GM12892 (cell line): ENCODE measurements at regions not wholly inside any gene's neighbourhood (a gene's known extent, or its start where the extent isn't known, plus 50 kb on each side); places are given as distances from the start of the nearest gene placed in this dataset.
"Not testable (repeated sequence)": the region's sequence is repeated elsewhere in the genome, so short reads cannot be mapped to it uniquely, and the experiment has no call there.

Experiments
- DNase-seq: peaks from one replicate; pipeline ENCODE4 v3.0.0; 2011; ENCODE audit not compliant: insufficient read length
- FAIRE-seq: peaks from 2 replicates; lab custom pipeline; 2011; peaks lifted over from hg19 to GRCh38; lab: Jason Lieb, UNC
- POLR2A ChIP-seq: IDR thresholded peaks from 2 replicates; pipeline ENCODE4 v1.6.1; 2011; ENCODE audit warnings: low read depth, low read length, control low read depth
- POLR2AphosphoS5 ChIP-seq: IDR thresholded peaks from 2 replicates; pipeline ENCODE4 v1.6.1; 2011; ENCODE audit warnings: low read depth, low read length, control low read depth
- TAF1 ChIP-seq: IDR thresholded peaks from 2 replicates; pipeline ENCODE4 v1.6.1; 2011; ENCODE audit warnings: low read depth, mild to moderate bottlenecking, control low read depth, low read length, borderline replicate concordance

GRCh38 chr18:54433368-54433767, 75.7 kb downstream of the C18orf54 start:
- TF ChIP-seq POLR2A: no peak
- TF ChIP-seq POLR2AphosphoS5: no peak
- no peak for TF ChIP-seq TAF1
- FAIRE-seq (no peak), DNase-seq (no peak)

- TF ChIP-seq TAF1: no peak
- no peak for TF ChIP-seq POLR2A
- no peak for TF ChIP-seq POLR2AphosphoS5
- no peak for FAIRE-seq
- DNase-seq: no peak
These were observed 76.2 kb downstream of the C18orf54 start for GRCh38 chr18:54433857-54434256.

- DNase-seq (no peak), FAIRE-seq (no peak)
- TF ChIP-seq POLR2A (no peak), POLR2AphosphoS5 (no peak), TAF1 (no peak)
These were observed 76.7 kb downstream of the C18orf54 start for GRCh38 chr18:54434453-54434852.

GRCh38 chr18:54436501-54436900, 78.8 kb downstream of the C18orf54 start:
- no peak for FAIRE-seq

GRCh38 chr18:54440292-54440691, 82.6 kb downstream of the C18orf54 start:
- TF ChIP-seq POLR2AphosphoS5 (no peak), POLR2A (no peak), TAF1 (no peak)

More at GRCh38 chr18:54436501-54436900, 78.8 kb downstream of the C18orf54 start:
- DNase-seq: no peak
- no peak for TF ChIP-seq POLR2A
- TF ChIP-seq TAF1: no peak
- no peak for TF ChIP-seq POLR2AphosphoS5

GRCh38 chr18:54444319-54444914, 86.7 kb downstream of the C18orf54 start:
- DNase-seq (no peak), FAIRE-seq (no peak)
- no peak for TF ChIP-seq POLR2AphosphoS5
- TF ChIP-seq POLR2A: no peak
- no peak for TF ChIP-seq TAF1

More at GRCh38 chr18:54440292-54440691, 82.6 kb downstream of the C18orf54 start:
- FAIRE-seq (no peak), DNase-seq (no peak)

- no peak for DNase-seq
- TF ChIP-seq POLR2A (no peak), POLR2AphosphoS5 (no peak), TAF1 (no peak)
- FAIRE-seq: no peak
These were observed 96.3 kb downstream of the C18orf54 start for GRCh38 chr18:54453996-54454395.

GRCh38 chr18:54465502-54465901, 107.8 kb downstream of the C18orf54 start:
- no peak for TF ChIP-seq POLR2A
- TF ChIP-seq TAF1: no peak
- TF ChIP-seq POLR2AphosphoS5: no peak
- no peak for FAIRE-seq
- no peak for DNase-seq

- DNase-seq (no peak), FAIRE-seq (peak; percentile 27)
- TF ChIP-seq TAF1 (no peak), POLR2A (no peak), POLR2AphosphoS5 (no peak)
These were observed 108.7 kb downstream of the C18orf54 start for GRCh38 chr18:54466248-54467005.

- DNase-seq (no peak), FAIRE-seq (no peak)
- TF ChIP-seq TAF1 (no peak), POLR2A (no peak), POLR2AphosphoS5 (no peak)
These were observed 111.7 kb upstream of the DYNAP start for GRCh38 chr18:54479365-54479764.

GRCh38 chr18:54480616-54481015, 110.4 kb upstream of the DYNAP start:
- no peak for FAIRE-seq
- no peak for TF ChIP-seq TAF1
- DNase-seq: no peak

- not testable (repeated sequence) for FAIRE-seq, DNase-seq
These were observed 88.6 kb upstream of the DYNAP start for GRCh38 chr18:54502451-54502850.
